HG02970 (cell line): ENCODE measurements at regions not wholly inside any gene's neighbourhood (a gene's known extent, or its start where the extent isn't known, plus 50 kb on each side); places are given as distances from the start of the nearest gene placed in this dataset.

ENCODE experiments used
- ATAC-seq: cut with Tn5 transposase; IDR thresholded peaks from one replicate; pipeline ENCODE4 v1.9.1; 2021; ENCODE audit warnings: mild to moderate bottlenecking, moderate library complexity, moderate number of reproducible peaks; ENCODE audit not compliant: unreplicated experiment, low FRiP score

- no peak for ATAC-seq
These were observed 109.3 kb upstream of the TMEM161B start for GRCh38 chr5:88377705-88378656.

DNA sequence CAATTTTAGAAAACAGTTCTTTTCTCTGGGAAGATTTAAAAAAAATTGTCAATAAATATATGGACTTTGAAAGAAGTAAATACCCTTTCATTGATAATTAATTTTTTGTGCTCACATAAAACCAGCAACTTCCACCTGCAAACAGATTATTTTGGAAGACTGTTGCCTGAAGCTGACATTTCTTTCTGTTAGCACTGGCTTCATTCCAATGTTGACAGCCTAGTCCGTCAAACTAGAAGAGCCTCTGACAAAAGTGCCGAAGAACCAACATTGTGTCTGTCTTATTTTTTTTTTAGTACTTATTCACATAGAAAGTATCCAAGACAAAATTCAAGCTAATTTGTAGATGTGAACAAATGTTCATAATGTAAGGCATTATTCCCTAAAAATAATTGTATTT lies 108.6 kb upstream of the TMEM161B start:
- no peak for ATAC-seq

GRCh38 chr5:88376728-88377127 lies 108.1 kb upstream of the TMEM161B start:
- ATAC-seq, result no peak

DNA sequence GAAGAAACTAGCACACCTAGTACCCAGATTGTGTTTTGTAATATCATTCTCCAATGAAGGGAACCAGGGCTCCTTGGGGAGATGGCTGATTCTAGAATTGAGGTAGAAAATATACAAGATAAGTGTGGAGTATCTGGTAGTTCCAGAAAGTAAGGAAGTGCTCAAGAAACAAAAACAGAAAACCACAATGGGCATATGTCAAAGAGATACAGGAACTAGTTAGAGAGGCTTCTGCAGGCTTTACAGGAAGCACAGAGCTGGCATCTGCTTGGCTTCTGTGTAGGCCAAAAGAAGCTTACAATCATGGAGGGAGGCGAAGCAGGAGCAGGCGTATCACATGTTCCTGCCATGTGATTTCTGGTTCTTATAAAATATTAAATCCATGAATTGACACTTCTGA lies 105.7 kb upstream of the TMEM161B start:
- ATAC-seq, result no peak

DNA sequence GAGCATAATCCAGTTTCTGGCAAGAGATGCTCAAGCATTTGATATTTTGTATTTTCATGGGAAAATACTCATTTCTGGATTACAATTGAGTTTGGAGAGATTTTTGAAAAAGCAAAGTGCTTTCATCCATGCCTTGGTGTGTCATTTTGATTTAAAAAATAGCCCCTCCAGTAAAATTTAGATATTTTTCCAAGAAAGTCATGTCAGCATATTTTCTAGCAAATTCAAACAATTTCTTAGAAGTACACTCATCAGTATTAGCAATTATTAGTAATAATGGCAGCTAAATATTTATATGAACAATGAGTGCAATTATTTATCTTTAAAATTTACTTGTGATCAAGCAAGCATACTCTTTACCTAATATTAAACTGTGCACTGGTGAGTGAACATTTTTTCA lies 102.2 kb upstream of the TMEM161B start:
- ATAC-seq, result no peak

DNA sequence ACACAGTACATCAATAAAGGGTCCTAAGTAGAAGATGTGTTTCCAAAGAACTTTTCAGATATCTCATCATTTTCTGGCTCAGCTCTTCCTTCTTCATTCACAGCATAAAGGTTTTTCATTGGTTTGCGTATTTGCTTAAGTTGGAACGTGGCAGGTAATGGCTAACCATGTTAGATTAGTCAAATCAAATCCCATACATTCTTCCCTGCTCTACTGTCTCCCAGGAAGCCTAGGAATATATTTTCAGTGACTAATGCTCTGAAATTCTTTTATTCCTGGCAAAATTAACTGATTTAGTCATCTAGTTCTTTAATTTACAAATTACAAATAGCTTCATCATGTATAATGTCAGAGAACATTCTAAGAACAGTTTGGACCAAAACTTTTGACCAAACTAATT lies 99.6 kb upstream of the TMEM161B start:
- ATAC-seq, result no peak

GRCh38 chr5:88364991-88365390 lies 96.3 kb upstream of the TMEM161B start:
- no peak for ATAC-seq

DNA sequence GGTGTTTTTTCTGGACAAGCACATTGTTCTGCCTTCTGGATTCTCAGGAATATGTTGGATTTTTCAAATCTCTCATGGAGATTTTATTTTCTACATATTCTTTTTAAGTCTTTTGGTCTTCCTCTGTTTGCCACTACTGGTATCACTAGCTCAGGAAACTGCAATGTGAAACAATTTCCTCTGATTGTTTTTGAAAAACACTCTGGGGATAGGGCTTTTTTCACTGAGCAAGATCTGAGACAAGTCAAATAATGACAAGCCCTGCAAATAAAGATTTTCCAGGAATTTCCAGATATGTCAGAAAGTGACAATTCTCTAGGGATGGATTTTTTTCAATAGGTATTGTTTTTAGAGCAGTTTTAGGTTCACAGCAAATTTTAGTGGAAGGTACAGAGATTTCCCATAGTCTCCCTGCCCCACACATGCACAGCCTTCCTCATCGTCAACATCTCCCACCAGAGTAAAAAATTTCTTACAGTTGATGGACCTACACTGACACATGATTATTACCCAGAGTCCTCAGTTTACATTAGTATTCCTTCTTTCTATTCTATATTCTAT lies 86.9 kb upstream of the TMEM161B start:
- no peak for ATAC-seq

DNA sequence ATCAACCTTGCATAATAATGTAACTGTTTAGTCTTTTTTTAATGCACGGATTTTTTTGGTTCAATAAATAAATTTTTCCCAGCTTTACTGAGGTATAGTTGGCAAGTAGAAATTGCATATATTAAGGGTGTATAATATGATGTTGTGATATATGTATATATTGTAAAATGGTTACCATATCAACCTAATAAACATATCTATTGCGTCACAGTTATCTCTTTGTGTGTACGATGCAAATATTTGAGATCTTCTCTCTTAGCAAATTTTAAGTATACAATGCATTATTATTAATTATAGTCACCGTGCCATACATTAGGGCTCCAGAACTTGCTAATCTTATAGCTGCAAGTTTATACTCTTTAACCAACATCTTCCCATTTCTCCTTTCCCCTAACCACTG lies 57.2 kb upstream of the TMEM161B start:
- no peak for ATAC-seq

DNA sequence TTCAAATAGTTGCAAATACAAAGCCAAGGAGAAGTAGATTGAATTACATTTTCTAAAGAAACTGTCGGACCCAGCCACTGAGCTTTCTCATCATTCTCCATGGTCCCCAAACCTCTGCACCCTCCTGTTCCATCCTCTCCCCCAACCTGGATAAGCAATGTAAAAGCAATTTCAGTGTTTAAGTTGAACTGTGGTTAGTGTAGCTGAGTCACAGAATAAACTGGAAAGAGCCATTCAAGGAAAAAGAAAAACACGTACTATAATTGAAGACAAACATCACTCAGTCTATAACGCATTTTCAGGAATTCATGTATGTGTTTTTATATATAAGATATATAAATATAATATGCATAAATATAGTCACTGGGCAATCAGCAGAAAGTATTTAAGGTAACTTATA lies 54.1 kb upstream of the TMEM161B start:
- no peak for ATAC-seq
